HepG2 (cell line): ENCODE measurements at regions not wholly inside any gene's neighbourhood (a gene's known extent, or its start where the extent isn't known, plus 50 kb on each side); places are given as distances from the start of the nearest gene placed in this dataset.

Experiments
- ASH2L ChIP-seq: fragments of 300-600, 200-600 bp; sonication (generic); IDR thresholded peaks from 2 replicates; pipeline ENCODE4 v1.7.0; 2017; ENCODE audit warnings: low read depth, mild to moderate bottlenecking, moderate library complexity, mixed read lengths, low read length; ENCODE audit not compliant: insufficient read length
- JUN ChIP-seq: sonication (generic); formaldehyde crosslinking; IDR thresholded peaks from 2 replicates; pipeline ENCODE4 v1.4.0; 2020; ENCODE audit warnings: mild to moderate bottlenecking, missing genetic modification reagents
- TF ChIP-seq, protein P1 (sequence below), 2 experiments: IDR thresholded peaks; 2 replicates each; pipeline ENCODE4 v1.6.1; 2011 to 2012; ENCODE audit warnings: low read length in 2 of 2, borderline replicate concordance in 1 of 2, low read depth in 1 of 2, mild to moderate bottlenecking in 1 of 2, moderate library complexity in 1 of 2

DNA sequence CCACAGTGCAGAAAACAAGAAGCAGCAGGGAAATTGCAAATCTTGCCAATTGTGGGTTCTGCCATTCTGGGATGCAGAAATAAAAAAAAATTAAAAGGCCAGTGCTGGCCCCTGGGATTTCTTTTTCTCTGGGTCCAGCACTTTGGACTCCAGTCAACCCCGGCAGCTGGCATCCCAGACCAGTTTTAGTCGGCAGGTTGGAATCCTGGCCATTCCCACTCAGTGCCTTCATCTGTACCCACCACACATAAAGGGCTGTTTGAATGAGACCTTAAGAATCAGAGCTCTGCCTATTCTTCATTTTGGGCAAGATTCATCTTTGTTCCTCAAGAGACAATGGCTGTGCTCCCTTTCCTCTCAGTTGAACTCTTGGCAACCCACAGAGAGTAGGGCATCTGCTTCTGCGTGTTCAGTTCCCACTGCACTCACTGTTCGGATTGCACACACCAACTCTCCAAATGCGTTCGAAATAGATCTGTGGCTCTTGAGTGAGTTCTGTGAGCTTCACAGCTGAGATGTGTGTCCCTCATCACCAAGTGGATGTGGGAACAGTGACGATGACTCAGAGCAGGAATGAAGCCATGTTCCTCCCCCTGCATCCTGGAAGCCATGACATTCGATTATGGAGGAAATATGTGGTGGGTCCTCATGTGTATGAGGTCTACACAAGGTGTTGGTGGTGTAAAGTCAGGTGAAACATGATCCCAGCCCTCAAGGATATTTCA lies 63.0 kb upstream of the EGFR start:
- TF ChIP-seq, protein P1, sequence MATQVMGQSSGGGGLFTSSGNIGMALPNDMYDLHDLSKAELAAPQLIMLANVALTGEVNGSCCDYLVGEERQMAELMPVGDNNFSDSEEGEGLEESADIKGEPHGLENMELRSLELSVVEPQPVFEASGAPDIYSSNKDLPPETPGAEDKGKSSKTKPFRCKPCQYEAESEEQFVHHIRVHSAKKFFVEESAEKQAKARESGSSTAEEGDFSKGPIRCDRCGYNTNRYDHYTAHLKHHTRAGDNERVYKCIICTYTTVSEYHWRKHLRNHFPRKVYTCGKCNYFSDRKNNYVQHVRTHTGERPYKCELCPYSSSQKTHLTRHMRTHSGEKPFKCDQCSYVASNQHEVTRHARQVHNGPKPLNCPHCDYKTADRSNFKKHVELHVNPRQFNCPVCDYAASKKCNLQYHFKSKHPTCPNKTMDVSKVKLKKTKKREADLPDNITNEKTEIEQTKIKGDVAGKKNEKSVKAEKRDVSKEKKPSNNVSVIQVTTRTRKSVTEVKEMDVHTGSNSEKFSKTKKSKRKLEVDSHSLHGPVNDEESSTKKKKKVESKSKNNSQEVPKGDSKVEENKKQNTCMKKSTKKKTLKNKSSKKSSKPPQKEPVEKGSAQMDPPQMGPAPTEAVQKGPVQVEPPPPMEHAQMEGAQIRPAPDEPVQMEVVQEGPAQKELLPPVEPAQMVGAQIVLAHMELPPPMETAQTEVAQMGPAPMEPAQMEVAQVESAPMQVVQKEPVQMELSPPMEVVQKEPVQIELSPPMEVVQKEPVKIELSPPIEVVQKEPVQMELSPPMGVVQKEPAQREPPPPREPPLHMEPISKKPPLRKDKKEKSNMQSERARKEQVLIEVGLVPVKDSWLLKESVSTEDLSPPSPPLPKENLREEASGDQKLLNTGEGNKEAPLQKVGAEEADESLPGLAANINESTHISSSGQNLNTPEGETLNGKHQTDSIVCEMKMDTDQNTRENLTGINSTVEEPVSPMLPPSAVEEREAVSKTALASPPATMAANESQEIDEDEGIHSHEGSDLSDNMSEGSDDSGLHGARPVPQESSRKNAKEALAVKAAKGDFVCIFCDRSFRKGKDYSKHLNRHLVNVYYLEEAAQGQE (IDR thresholded peaks at IDR 0.05; ENCODE audit: borderline replicate concordance in 1 of 2, low read depth in 1 of 2, low read length in 2 of 2) = no peak
- TF ChIP-seq JUN (CRISPR knock-in tag) (no peak), ASH2L (no peak)
